HG02588 (cell line): ENCODE measurements at regions not wholly inside any gene's neighbourhood (a gene's known extent, or its start where the extent isn't known, plus 50 kb on each side); places are given as distances from the start of the nearest gene placed in this dataset.
"Not testable (repeated sequence)": the region's sequence is repeated elsewhere in the genome, so short reads cannot be mapped to it uniquely, and the experiment has no call there.

Source experiments
- ATAC-seq: cut with Tn5 transposase; IDR thresholded peaks from one replicate; pipeline ENCODE4 v1.9.1; 2021; ENCODE audit warnings: mild to moderate bottlenecking, moderate library complexity; ENCODE audit not compliant: unreplicated experiment

DNA sequence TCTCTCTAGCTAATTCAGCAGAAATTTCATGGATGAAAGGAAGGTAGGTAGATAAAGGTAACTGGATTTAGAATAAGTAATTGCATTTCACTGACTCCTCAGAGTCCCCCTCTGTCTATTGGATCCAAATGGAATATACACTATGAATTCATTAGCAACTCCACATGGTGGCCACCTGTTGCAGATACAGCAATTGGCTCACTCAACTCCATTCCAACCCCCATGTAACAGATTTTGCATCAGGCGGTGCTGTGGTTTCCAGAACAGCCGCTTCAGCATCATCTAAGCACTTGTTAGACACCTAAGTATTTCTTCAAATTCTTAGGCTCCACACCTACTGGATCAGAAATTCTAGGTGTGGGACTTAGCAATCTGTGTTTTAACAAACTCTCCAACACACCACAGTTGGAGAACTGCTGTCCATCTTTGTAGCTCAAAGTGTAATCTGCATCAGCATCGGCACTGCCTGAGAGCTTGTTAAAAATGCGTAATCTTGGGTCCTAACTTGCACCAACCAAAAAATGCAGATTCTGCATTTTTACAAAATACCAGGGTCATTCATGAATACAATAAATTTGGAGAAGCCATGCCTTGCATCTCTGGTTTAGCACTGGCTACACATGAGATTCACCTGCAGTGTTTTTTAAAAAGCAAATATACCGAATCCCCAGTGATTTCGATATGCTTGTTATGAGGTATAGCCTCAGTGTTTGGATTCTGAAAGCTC is 413.8 kb upstream of the CD180 start:
- ATAC-seq = no peak

DNA sequence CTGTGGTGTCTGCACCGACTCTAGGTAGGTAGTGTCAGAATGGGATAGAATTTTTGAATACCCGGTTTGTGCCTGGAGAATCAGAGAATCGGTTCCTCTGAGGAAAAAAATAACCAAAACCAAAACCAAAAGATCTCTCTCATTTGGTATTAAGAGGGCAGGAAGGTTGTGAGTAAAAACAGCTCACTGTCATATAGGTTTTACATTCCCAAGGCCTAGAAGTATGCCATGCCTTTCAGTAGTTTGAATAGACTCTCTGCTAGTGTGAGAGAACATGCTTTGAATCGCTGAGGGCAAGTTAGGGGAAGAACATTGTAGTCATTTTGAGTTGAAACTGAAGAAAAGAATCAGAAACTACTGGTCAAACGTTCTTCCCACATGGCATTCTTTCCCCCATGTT is 411.4 kb upstream of the CD180 start:
- no peak for ATAC-seq

DNA sequence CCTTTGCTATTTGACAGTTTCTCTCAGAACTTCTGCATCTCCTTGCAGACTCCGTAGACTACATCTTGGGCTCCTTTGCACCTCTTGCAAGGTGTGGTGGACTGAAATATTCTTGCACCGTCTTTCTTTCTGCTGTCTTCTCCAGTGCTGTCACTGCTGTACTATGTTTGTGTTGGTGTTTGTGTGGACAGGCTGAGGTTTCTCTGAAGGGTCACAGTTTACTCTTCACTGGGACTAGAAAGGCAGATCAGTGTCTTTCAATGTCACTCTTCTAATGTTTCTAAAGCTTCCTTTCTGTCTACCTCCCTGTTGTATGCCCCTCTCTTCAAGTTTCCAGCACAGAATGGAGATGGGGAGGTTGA is 410.0 kb upstream of the CD180 start:
- ATAC-seq = no peak

DNA sequence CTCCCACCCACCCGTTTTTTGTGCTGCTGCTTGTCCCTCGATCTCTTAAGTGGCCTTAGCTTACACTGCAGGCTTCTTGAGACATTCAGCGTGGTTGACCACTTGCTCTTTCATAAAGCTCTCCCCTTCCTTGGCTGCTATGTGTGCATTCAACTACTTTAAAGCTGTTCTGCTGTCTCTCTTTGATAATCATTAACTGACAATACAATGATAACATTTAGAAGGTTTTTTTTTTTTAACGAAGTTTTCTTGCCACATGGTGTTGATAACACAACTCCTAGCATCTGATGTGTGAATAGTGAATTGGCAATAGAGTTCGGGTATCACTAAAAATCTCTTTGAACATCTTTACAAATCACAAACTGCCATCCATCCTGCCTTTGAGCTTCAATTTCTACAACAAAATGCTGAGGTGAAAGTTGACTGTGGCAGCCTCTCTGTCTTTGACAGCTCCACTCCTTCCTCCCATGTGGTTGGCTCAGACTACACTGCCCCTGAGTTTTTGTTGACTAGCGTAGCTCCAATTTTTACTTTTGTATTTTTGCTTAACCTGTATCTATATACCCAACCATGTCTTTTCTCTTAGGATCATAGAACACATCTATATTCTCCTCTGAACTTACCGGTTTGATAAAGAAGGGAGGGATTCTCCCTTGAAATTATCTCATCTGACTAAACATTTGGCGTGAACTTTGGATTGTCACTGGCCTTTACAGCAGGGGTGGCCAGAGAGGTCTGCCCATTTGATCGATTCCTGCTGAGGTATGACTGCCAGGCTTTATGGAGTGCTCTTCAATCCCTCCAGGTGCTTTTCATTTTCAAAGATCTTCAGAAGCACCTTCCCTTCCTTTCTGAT is 409.4 kb upstream of the CD180 start:
- no peak for ATAC-seq

DNA sequence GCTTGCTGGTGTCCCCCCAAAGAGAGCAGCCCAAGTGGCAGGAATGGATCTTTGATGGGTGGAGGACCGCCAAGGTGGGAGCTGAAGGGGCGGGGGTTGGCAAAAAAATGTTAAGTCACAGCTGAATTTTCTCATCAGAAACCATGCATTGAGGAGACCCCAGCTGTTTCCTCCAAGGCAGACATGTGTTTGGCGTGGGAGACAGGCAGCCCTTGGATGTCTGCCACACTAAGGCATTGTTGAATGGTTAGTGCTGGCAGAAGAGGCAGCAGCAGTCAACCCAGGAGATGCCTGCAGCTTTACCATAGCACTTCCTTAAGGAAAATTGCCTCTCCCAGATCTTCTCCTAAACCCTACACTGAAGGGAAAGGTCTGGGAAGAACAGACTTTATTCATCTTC is 394.9 kb upstream of the CD180 start:
- ATAC-seq = no peak

DNA sequence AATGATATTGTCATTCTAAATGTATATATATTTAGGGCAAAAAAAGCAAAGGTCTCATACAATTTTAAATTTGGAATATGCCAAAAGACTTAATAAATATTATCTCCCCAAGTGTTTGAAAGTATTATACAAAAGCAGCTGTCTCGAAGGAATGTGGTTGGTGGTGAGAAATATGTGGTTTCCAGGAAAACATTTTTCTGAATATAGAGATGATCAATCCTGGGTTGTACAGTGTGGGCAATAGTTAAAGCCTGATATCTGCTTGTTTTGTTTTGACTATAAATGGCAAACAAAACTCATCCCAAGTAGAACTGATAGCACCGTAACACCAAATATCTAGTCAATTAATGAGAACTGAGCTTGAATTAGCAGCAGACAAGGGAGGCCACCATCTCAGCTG is 391.8 kb upstream of the CD180 start:
- ATAC-seq = no peak

DNA sequence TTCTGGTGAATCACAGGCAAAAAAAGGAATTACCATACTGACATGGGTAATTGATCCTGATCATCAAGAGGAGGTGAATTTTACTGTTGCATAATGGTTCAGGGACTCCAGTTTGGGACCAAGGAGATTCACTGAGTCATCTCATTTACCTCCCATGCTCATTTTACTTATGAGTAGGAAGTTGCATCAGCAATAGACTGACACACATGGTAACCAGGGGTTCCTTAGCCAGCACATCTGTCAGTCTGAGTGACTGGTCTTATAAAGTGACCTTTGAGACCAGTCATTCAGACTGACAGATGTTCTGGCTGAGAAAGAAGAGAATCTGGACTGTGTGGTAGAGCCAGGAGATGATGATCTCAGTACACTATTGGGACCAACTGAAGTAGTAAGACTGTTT is 384.6 kb upstream of the CD180 start:
- ATAC-seq = no peak

DNA sequence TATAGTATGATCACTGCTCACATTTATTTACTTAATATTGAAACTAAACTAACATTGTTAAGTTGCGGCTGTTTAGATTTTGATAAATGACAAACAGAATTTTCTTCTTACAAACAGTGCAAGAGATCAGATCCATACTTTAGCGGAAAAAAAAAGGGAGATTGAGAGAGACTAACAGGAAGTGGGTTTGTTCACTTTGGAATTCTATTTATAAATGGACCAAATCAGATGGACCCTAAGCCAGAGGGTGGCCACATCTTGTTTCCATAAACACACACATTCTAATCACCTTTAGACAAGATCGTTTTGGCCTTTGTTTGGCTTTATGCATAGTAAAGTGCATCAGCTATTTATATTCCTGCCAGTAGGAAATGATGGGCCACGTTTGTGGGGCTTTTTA is 381.4 kb upstream of the CD180 start:
- no peak for ATAC-seq

DNA sequence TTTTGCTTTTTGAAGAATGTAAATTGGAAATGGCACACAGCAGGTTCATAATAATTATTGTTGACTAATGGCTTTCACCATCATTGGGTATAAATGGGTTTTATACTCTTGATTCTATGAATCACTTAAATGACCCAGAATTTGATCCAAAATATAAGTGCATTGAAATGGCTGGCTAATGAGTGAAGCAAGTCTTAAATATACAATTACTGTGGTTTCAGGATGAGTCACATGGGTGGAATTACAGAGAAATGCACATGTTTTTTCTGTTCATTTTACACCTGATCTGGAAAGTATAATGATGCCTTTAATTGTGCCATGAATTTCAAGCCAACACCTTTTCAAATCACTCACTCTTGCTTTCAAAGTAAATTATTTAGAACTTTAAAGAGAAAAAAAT is 380.8 kb upstream of the CD180 start:
- no peak for ATAC-seq

DNA sequence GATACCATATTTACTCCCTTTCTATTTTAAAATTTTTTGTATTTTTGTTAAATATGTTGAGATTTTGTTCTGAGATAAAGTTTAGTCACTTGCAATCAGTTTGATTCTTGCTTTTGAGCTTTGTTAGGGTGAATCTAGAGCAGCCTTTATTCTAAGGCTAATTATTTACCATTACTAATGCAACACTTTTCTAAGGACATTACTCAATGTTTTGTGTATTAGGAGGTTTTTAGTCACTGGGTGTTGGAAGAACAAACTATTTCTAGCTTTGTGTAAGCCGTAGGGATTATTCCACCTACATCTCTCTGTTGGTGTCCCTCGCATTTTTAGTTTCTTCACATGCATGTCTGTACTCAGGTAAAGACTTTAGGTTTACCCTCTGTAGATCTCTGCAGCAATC is 379.5 kb upstream of the CD180 start:
- no peak for ATAC-seq

DNA sequence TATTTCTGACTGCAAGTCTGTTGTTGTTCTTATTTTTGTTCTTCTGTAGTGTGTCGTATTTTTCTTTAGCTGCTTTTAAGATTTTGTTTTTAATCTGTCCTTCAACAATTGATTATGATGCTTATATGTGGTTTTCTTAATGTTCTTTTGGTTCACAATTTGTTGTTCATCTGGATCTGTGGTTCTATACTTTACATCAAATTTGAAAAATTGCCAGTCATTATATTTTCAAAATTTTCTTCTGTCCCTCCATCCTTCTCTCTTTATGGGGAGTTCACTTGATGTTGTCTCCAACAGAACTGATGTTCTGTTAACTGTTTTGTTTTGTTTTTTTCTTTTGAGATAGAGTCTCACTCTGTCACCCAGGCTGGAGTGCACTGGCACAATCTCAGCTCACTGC is 378.5 kb upstream of the CD180 start:
- ATAC-seq = no peak

DNA sequence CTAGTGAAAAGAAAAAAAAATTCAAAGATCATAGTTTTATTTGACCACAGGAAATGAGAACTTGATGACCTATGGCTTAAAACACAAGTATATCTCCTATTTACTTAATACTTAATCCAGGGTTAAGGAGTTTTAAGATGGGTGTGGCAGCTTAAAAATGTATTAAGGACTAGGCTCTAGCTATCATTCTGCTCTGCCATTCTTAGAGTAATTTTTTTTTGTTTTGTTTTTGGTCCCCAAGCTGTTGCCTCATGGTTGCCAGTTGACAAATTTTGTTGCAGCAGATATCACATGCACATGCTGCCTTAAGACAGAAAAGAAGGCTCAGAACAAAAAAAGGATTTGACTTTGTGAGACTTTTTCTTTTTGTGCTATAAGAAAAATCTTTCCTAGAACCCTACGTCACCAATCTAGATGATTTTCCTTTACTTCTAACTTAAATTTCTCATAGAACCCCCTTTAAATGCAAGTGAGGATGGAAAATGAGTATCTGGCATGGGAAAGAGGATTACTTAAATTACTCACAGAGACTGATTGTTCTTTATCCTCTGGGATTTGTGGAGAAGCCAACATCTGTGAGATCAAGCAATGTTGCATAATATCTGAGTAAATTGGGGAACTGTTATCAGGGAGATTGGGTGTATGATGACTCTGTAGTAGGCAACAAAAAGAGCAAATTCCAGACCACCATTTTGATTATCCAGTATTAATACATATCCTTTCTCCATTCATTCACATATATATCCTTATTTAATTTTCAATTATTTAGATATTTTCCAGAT is 364.7 kb upstream of the CD180 start:
- ATAC-seq = no peak

DNA sequence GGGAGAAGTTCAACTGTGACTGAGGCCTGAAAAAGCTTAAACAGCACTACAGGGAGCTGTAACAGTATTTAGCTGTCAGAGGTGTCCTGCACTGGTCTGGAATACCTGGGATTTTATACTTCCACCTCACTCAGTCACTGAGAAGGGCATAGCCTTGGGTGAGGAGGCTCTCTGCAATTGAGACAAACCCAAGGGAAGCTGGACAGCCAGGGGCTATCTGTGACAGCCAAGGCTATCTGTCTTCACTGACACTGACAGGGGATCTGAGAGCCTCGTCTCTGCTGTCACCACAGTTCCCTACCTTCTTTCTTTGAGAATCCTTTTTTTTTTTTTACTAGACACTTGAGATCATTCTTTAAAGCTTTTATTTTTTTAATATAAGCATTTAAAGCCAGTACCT is 356.2 kb upstream of the CD180 start:
- no peak for ATAC-seq

DNA sequence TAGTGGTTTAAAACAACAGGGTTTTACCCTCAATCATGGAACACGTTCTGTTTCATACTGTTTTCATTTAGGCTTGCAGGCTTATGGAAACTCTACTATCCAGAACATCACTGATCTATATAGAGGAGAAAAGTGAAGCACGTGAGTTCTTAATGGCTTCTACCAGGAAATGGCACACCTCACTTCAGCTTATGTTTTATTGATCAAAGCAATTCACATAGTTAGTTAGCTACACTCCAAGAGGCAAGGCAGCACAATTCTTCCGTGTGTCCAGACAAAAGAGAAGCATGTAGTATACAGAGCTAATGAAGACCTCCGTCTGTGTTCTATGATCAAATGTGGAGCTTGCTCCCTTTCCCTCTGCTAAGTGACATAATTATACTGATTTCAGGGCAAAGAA is 353.3 kb upstream of the CD180 start:
- no peak for ATAC-seq

DNA sequence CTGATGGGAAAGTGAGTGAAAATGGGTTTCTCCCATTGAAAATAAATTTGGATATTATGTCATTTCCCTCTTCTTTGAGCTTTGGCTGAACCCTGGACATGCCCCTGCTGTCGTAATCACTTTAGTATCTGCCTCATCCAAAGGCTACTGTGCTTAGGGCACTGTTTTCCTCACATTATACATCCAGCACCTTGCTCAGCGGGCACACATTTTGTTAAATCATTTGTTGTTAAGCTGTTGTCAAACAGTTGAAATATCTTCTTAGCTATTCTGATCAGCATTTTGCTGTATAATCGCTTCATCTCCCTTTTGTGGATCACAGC is 352.7 kb upstream of the CD180 start:
- ATAC-seq = no peak

DNA sequence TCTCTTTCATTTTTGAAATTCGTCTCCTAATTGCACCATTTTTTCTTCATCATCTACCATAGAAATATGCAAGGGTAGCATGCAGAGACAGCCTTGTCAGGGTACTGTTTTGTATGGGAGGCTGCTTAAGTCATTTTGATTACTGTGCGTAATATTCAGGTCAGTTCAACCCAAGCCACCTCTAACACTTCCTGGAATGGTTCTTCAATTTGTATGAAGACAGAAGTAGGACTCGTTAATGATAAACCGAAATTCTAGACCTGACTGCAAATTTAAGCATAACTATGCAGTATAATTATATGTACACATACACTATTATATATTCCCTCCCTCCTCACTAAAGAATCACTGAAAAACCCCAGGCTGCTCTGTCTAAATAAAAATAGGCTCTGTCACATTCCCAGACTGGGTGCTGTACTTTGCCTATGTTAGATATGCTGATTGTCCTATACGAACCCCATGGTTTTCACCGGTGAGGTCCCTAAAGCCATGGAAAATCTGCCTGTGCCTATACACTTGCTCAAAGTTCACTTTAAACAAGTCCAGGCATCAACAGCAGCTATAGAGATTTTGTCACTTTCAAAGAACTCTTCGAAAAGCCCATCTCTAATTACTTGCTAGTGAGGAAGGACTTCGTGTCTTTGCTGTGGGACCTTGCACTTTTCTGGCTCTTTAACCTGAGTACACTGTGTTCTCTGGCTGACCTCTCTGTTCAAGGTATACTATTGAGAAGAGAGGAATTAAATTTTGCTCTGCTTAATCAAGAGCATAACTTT is 352.1 kb upstream of the CD180 start:
- no peak for ATAC-seq

DNA sequence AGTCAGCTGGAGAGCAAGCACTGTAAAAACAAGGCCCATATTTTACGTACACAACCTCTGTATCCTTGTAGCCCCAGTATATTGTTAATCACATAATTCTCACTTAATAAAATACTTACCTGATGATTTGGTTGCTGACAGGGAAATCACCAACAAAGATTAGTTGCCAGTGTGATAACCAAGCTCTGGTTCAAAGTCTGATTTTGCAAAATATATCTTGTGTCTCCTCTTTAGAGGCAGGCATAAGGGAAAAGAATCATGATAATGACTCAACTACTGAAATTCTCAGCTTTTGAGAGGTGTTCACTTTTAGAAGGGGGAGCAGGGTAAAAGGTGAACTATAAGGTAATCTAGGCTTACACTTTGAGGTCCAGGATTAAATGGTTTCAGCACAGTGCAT is 351.1 kb upstream of the CD180 start:
- no peak for ATAC-seq

DNA sequence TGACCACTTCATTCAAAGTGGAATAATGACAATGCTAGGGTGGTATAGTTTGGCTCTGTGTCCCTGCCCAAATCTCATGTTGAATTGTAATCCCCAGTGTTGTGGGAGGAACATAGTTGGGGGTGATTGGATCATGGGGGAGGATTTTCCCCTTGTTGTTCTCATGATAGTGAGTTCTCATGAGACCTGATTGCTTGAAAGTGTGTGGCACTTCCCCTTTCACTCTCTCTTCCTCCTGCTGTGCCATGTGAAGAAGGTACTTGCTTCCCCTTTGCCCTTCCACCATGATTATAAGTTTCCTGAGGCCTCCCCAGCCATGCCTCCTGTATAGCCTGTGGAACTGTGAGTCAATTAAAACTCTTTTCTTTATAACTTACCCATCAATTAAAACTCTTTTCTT is 348.3 kb upstream of the CD180 start:
- ATAC-seq = not testable (repeated sequence)

DNA sequence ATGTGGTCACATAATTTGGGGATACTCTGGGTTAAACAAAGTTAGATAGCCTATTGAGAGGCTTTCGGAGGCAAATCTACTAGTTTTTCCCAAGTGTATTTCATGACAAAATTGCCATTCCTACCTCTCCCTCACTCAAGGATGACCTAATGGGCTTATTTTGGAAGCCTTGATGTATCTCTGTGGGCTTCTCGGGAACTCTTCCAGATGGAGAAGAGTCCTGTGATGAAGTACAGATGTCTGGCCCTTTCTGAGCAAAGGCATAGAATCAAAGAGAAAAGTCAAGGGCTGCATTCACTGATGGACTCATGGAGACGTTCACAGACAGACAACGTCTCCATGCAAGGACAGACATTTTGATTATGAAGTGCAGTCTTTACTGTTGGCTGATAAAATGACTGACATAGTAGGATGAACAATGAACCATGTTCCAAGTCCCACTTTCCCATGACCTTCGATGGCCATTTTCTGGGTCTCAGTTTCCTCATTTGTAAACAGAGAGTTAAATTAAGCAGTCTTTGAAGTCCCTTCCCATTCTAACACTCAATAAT is 347.2 kb upstream of the CD180 start:
- no peak for ATAC-seq

DNA sequence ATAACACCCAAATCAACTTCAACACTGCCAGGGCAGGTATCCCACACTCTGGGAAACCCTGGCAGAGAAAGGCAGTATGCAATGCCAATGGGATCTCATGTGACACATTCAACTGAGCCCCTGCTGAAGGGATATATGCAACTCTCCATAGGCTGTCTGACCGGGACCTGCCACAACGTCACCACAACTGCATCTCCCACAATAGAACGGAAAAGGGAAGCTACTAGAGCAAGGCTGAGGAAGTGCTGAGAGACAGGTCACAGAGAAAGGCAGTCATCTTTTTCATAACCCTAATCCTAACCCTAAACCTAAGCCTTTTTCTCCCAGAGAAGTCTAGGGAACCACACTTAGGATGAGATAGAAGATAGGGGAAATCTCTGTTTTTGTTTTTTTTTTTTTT is 345.9 kb upstream of the CD180 start:
- ATAC-seq = no peak

DNA sequence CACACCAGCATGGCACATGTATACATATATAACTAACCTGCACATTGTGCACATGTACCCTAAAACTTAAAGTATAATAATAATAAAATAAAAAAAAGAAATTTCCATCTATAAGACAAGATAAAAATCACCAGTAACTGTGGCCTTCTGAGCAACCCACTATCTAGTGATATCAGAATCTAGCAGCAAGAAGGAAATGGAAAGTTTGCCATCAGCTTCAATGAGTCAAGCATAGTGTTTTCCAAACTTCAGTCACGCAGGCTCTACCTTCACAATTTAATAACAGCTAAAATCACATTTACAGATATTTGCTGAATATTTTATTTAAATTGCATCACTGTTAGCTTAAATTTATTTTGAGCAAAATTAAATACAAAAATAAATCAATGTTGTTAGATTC is 345.3 kb upstream of the CD180 start:
- ATAC-seq = no peak
